ENCODE measurements at regions not wholly inside any gene's neighbourhood (a gene's known extent, or its start where the extent isn't known, plus 50 kb on each side); places are given as distances from the start of the nearest gene placed in this dataset.
"Not testable (repeated sequence)": the region's sequence is repeated elsewhere in the genome, so short reads cannot be mapped to it uniquely, and the experiment has no call there.

DNA sequence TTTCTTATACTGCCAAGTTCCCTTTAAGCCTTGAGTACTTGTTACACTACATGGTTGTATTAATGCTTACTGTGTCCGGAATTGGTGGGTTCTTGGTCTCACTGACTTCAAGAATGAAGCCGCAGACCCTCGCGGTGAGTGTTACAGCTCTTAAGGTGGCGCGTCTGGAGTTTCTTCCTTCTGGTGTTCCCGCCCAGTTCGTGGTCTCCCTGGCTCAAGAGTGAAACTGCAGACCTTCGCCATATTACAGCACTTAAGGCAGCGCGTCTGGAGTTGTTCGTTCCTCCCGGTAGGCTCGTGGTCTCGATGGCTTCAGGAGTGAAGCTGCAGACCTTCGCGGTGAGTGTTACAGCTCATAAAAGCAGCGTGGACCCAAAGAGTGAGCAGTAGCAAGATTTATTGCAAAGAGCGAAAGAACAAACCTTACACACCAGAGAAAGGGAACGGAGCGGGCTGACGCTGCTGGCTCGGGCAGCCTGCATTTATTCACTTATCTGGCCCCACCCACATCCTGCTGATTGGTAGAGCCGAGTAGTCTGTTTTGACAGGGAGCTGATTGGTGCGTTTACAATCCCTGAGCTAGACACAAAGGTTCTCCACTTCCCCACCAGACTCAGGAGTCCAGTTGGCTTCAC, 1171.3 kb upstream of the B3GALT2 start:
- DNase-seq = not testable (repeated sequence)

DNA sequence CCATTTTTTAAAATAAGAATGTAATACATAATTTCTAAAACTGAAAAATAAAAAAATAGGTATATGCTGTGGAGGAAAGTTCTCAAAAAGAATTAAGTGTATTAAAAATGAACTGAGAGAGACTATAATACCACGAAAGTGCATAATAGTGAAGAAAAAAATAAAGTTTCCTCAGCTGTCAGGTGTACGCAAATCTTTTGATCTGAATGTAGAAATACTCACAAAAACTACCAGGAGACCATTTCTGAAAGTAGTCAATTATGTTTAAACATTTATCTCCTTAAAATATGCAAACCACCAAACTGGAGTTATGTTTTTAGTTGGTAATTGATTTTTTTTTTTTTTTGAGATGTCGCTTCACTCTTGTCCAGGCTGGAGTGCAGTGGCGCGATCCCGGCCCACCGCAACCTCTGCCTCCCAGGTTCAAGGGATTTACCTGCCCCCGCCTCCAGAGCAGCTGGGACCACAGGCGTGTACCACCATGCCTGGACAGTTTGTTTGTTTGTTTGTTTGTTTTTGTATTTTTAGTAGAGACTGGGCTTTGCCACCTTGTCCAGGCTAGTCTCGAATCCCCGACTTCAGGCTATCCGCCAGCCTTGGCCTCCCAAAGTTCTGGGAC, 1169.2 kb upstream of the B3GALT2 start:
- no peak for DNase-seq

DNA sequence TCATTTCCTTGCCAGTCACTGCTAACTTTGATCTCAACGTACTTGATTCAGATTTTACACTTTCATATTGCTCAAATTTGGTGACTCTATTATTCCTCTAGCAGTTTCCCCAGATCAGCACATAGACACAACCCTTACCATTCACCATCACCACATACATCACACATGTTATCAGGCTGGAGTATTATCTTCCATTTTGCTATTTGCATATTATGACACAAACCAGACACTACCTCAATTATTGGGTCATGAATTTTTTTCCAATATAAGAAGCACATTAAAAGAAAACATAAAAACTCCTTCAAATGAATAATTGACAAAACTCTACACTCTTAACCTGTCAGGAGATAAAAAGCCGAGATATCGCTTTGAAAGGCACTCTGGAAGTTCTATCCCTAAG, 1166.7 kb upstream of the B3GALT2 start:
- no peak for DNase-seq

DNA sequence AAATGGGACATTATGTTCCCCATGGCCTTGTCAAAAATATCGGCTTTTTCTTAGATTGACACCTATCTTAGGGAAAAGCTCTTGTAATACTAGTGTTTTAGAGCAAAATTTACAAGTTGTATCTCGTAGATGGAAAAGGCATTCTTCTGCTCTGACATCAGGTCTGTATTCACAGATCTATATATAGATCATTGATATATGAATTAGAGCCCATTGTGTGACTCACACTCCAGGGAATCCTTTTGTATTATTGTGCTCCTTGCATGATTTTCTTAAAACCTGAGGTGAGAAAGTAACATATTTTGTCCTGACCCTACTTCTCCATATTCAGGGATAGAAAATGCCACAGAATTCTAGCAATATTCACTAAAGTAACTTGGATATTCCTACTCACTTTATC, 1160.8 kb upstream of the B3GALT2 start:
- no peak for DNase-seq

DNA sequence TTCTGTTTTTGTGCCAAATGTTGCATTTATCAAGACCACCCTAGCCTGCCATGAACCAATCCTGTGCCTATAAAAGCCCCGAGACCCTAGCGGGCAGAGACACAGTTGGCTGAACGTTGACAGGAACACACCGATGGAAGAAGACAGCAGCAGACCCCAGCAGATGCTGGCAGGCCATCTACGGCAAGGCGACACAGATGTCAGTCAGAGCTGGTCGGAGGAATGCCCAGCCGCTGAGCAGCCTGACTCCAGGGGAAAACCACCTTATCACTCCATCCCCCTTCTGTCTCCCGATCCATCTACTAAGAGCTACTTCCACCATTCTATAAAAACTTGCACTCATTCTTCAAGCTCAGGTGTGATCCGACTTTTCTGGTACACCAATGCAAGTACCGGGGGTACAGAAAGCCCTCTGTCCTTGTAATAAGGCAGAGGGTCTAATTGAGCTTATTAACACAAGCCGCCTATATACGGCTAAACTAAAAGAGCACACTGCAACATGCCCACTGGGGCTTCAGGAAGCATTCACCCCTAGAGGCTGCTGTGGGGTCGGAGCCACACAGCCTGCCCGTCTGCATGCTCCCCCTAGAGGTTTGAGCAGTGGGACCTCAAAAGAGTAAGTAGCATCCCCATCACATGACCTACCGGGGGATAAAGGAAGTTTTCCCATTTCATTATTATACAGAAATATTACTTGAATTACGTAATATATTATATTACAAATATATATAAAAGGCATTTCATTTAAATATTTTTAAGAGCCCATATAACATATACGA, 1156.3 kb upstream of the B3GALT2 start:
- DNase-seq = no peak

DNA sequence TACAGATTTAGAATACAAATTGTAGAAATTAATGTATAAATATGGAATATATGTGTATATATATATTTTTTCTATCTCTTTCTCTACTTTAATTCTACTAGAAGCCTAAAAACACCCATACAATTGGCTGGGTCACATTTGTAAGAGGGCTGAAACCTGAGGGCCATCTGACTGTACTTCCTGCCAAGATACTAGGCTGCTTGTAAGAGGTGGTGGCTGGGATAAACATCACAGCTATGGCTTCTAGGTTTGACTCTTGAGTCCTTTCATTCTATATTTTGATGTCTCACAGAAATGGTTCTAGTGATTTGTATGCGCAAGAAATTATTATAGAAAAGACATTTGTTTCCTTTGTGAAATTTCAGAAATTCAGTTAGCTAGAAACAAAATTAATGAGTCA, 1155.2 kb upstream of the B3GALT2 start:
- DNase-seq = no peak

DNA sequence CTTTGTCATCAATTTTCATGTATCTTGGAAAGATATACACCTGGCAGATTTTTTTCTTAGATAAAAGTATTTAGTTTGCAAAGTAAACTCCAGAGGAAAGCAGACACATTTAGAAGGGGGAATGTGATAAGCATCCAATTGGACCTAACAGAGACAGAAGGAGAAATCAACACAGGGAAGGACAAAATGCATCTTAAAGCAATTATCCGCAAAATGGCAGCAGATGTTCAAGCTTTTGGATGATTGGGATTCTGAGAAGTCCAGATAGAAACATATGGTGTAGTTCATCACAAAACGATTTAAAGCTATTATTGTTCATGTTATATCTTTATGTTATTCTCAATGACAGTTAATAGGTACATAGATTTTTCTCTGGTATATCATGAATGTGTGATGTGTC, 1153.1 kb upstream of the B3GALT2 start:
- DNase-seq = no peak

DNA sequence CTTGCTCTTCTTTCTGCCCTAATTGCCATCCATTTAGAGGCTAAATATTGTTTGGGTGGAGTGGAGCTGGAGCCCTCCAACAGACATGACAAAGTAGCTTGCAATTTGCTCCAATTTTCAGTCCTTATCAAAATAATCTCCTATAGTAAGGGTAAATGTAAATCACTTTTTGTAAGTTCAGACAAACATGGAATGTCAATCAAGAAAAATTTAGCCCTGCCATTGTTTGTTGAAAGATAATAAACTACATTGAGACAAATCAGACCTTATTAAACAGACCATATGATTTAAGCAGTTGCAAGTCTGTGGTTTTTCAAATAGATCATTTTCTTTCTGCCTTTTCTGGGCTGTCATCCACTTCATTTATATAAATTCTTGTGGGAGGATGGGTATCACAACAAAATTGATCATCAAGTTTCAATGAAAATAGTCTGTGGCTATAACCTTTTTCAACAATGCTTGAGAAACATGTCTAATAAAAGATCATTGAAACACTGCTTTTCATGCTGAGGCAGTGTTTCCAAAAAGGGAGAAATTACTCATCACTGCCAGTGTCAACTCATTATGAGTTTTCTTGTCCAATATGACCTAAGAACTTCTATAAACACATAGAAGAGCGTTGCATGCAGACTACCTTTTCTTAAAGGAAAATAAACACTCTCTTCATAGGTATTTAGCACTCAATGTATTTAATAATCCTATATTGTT, 1152.0 kb upstream of the B3GALT2 start:
- DNase-seq = no peak

DNA sequence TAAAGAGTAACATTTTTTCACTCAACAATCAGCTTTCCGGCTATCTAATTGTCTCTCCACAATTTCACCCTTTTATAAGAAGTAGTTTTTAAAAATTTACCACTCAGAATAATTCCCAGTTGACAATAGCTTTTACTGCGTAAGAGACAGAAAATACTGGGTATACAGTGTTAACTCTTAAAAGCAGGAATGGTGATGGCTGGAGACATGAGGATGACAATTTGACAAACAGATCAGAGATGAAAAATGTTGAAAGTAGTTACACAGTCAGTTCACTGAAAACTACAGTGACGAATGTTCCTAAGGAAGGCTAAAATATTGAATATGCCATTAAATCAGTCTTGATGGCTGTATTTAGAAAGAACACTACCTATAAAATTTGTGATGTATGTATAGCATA, 1146.8 kb upstream of the B3GALT2 start:
- no peak for DNase-seq

DNA sequence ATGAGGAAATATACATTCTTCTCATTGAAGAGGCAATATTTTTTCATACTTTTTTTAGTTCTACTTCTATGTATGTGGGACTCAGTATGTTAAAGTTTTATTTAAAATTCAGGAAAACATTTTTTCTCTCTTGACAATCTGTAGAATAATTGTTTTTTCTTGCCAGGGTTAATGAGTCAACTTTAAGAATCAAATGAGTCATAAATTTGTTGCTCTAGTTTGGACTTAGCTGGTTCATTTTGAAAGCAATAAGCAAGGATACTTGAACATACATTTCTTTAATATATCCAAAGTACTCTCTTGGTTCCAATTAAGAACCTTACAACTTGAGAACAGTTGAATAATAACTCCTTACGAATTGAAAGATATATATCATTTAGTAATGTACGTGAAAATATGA, 1145.3 kb upstream of the B3GALT2 start:
- no peak for DNase-seq

DNA sequence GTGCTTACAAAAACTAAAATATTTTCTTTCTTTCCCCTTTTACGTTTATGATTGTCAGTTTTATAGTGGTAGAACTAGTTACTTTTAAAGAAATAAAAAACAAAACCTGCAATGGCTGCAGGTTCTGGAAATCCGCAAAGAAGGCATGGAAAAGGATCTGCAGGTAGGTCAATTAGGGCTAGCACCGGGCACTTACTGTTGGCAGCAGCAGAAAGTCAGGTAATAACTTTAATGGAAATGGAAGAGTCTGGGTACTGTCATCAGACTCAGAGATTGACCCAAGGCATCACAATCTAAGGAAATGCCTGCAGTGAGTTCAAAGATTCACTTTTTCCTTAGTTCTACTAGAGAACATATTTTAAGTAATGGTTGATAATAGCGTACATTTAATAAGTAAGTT, 1136.3 kb upstream of the B3GALT2 start:
- DNase-seq = no peak

DNA sequence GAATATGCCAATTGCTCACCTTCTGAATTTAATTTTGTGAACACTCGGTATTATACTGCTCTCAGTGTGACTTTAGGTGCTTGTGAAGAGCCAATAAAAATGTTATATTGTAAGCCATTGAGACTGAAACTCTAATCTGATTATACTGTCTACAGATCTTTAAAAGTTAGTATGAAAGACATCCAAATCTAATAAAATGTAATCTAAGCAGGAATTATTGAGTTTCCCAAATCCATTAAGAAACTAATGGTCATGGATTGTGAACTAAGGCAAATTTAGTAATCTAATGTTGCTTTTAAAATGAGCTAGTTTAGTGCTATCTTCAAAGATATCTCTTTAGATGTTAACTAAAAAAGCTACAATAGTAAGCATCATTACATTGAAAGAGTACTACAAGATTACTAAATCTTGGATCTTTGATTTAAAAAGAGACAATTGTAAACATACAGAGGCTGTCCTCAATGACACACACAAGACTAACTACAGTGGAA, 1132.4 kb upstream of the B3GALT2 start:
- no peak for DNase-seq

DNA sequence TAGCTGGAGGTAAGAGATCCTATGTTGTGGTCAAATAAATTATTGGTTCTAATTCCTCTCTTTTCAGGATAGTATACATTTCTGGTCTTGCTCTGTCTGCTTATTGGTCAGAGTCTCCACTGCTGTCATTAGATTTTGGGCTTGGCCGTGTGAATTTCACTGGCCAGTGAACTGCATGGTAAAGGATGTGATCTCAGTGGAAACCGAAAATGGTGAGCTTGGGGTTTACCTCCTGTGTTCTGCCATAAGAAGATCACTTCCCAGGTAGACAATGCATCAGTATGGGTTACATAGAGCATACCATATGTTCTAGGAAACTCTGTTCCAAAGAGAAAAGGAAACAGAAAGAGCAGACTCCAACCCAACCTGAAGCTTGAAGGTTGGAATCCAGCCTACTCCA, 1123.3 kb upstream of the B3GALT2 start:
- DNase-seq = no peak

DNA sequence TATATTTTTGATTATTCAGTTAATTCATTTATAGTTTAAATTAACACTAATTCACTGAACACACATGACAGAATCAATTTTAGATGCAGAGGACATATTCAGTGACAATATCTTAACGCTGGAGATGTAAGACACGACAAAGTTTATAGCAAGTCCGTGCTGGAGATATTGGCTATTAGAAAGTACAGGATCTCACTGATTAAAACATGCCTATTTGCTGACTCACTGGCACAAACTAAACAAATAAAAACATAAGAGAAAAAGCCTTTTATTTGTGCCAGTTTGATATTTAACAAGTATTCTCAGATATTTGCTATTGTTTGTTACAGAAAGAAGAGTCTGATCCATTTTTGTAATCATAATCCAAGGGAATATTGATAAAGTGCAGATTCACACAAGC, 1122.9 kb upstream of the B3GALT2 start:
- no peak for DNase-seq

DNA sequence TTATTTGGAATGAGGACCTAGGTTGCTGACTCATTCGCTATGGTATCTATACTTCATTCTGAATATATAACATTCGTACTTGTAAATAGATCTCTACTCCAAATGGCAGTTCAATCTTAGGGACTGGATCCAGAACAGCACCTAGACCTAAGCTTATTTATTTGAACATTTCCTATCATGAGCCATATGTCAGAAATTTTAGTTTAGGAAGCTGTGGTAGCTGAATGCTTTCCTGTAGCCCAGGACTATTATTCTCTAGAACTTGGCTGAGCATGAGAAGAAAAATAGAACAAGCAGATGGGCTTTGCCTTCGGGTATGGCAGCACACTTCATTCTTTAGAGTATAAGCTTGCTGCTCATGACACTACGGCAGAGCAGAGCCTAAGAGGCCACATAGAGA, 1114.4 kb upstream of the B3GALT2 start:
- DNase-seq = no peak

DNA sequence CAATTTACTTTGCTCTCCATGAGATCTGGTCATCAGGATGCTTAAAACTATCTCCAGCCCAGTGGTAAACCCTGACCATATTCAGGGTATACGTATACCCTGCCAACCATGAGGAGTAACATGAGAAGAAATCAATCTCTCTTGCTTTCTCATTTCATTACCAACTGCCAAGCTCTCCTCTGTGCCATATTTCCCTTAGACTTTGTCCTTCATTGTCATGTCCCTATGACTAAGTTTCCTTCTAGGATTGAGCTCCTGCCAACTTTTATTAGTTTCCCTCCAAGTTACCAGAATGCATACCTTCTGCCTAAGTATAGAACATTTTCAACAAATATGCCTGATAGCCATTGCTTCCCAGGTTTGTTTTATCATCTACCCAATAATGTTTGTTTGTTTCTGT, 1113.9 kb upstream of the B3GALT2 start:
- DNase-seq = no peak

DNA sequence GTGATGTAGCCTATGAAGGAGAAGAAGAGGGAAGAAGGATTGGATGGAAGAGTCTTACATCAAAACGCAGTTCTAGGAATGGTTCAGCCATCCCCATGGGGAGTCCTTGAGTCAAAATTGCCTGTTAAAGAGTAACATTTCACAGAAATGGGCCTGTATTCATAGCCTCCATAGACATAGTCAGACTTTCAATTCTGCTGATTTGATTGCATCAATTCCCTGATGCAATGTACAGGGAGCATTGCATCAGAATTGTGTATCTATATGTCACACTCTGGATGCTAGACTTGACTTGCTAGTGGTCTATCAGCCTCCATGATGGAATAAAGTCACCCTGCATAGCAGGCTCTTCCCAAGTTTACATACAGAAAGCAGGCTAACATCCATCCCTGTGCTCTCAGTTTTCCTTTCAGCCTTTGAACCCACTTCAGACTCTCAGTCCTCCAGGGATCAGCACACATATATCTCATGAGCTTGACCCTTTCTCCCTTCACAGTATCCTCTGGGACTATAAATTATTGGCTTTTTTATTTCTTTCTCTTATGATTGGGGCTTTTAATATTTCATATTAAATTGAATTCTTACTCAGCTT, 1111.7 kb upstream of the B3GALT2 start:
- no peak for DNase-seq

DNA sequence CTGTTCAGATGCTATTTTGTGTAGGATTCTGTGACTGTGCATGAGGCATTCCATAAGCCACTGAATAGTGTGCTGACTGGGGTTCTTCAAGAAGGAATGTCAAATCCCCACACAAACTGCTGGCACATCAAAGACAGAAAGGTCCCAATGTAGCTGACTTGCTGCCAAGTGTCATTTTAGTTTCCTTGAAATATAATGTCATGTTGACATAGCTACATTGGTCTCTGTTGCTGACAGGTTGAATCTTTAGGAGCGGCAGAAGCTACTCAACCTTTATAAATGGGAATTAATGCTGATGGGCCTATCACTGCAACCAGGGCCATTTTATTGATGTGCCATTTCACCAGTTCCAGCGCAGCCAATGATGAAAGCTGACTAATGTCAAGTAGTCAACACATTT, 1110.7 kb upstream of the B3GALT2 start:
- DNase-seq = no peak

DNA sequence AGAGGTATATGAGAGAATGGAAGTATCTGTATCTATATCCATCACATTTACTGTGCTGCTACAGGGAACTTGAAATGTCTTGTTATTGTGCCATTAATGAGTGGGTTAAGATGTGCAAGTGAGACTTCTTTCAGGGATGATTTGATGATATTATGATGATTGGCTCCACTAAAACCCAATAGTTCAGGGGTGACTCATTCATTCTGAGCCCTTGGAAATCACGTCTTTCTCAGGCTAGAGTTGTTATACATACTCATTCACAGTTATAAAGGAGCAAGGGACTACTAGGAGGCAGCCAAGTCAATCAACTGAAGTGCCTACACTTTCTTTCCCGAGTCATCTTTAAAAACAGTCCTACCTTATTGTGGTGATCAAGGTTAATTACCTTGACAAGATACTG, 1109.8 kb upstream of the B3GALT2 start:
- no peak for DNase-seq

DNA sequence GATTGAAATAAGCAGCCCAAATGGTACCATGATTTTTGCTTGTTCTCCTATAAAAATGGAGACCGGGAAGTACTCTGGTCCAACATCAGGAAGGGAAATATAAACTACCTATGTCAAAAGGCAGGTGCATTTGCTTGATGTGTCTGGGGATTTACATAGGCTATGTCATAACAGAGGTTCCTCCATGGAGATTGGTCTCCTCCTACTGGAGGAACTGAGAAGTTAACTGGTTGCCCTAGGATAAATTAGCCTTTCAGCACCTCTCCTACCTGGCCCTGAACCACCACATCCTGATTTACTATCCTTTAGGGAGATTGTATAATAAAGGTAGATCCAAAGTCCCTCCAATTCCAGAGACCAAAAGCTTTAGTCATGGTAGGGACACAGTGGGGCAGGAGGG, 1109.3 kb upstream of the B3GALT2 start:
- DNase-seq = no peak

DNA sequence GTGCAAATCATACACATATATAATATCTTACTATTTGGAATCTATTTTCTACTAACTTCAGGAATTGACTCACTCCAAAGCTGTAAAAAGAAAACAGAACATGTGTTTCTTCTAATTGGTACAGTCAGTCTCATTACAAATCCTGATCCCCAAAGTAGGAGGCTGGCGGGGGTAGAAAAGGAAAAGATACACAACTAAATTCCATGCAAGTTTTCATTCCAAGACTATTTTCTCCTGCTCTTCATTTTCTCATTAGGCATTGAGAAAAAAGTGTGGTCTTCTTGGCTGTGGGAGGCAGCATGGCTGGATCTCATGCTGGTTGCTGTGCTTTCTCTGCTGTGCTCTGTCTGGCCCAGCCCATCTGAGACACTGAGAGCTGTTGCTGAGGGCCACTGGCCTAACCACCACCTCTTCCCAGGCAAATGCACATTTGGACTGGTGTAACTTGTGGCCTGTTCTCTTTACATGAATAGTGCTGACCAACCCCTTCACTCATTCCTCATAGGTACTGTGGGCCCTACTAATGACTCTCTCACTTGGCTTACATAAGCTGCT, 1107.5 kb upstream of the B3GALT2 start:
- DNase-seq = no peak

DNA sequence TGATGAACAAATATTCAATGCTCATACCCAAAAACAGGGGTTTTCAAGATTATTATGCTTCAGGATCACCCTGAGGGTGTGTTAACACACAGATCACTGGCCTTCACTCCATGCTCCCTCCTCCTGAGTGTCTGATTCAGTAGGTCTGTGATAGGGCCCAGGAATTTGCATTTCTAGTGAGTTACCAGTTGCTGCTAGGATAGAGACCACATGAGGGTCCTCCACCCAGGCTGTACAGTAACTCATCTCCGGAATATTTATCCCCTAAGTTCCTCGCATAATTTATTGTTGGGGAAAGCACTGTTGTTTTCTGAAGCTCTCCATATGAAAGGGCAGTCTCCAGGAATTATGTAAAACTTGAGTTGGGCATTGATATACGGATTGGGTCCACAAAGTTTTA, 1106.6 kb upstream of the B3GALT2 start:
- no peak for DNase-seq
